ENCODE measurements at regions not wholly inside any gene's neighbourhood (a gene's known extent, or its start where the extent isn't known, plus 50 kb on each side); places are given as distances from the start of the nearest gene placed in this dataset.

DNA sequence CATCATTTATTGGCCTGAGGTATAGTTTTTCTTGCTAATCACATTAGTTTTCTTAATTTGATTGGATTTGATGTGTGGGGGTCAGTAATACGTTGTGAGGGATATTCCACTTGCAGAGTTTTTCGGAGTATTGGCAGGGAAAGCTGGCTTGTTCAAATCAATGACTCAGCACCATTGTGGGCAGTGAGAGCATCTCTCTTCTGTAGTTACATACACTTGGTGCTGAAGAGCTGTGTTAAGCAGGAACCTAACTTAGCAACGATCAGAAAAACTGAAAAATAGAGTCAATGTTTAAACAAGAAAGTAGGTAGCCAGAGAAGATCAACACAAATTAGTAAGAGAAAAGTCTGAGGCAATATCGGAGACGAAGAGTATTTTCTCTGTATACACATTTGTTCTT, 344.6 kb upstream of the EDIL3 start:
- H3K18ac ChIP-seq (ENCODE audit: low read length) = no peak overlapping the region
- no peak overlapping the region for H2BK5ac ChIP-seq (ENCODE audit: low read length)
- H3K9ac ChIP-seq (ENCODE audit: low read depth, low read length, poor library complexity) = no peak overlapping the region
- no peak overlapping the region for H2BK15ac ChIP-seq (ENCODE audit: low read length)
- no peak overlapping the region for H2BK12ac ChIP-seq (ENCODE audit: low read length)
- H2AFZ ChIP-seq (ENCODE audit: low read length) = no peak overlapping the region
- no peak overlapping the region for H3K4ac ChIP-seq (ENCODE audit: low read length)
- H3K27ac ChIP-seq (replicated peaks; ENCODE audit: low read length) = no peak overlapping the region
- no peaks in the 10 kb centered on the region for H3K36me3 ChIP-seq (replicated peaks in 1 of 2; ENCODE audit: control insufficient read depth in 2 of 2, insufficient read depth in 2 of 2, low read length in 2 of 2)
- H3K4me2 ChIP-seq (ENCODE audit: insufficient read depth, low read length, poor library complexity, severe bottlenecking) = no peak overlapping the region
- no peaks in the 10 kb centered on the region for H3K4me1 ChIP-seq (ENCODE audit: control insufficient read depth in 2 of 2, insufficient read depth in 1 of 2, low read depth in 1 of 2, low read length in 2 of 2)
- no peaks in the 10 kb centered on the region for H3K79me1 ChIP-seq (ENCODE audit: low read depth, low read length)
- no CpG with 5 or more reads among the region's 5 CpGs for WGBS, 2 donors (ENCODE audit: extremely low coverage in 2 of 2, insufficient read length in 2 of 2, insufficient replicate concordance in 1 of 2)
- H3K4me3 ChIP-seq (ENCODE audit: low read length in 2 of 2) = no peak overlapping the region
- no peak overlapping the region for H3K23ac ChIP-seq (ENCODE audit: low read depth, low read length, poor library complexity)
- H3K14ac ChIP-seq (ENCODE audit: low read length) = no peak overlapping the region
- H3K27me3 ChIP-seq (ENCODE audit: control insufficient read depth in 3 of 3, insufficient read depth in 3 of 3, low read depth in 1 of 3, low read length in 3 of 3) = no peaks in the 10 kb centered on the region
- H3K9me3 ChIP-seq (replicated peaks in 1 of 2; ENCODE audit: control insufficient read depth in 2 of 2, insufficient read depth in 1 of 2, low read depth in 1 of 2, low read length in 2 of 2) = no peaks in the 10 kb centered on the region
- no peak overlapping the region for H2AK5ac ChIP-seq (ENCODE audit: low read depth, low read length)
- no peak for DNase-seq (ENCODE audit: low spot score)
- H4K8ac ChIP-seq (ENCODE audit: low read depth, low read length) = no peak overlapping the region
- no peak overlapping the region for H4K91ac ChIP-seq (ENCODE audit: low read depth, low read length, poor library complexity)
- H2BK120ac ChIP-seq (ENCODE audit: low read depth, low read length) = no peak overlapping the region

DNA sequence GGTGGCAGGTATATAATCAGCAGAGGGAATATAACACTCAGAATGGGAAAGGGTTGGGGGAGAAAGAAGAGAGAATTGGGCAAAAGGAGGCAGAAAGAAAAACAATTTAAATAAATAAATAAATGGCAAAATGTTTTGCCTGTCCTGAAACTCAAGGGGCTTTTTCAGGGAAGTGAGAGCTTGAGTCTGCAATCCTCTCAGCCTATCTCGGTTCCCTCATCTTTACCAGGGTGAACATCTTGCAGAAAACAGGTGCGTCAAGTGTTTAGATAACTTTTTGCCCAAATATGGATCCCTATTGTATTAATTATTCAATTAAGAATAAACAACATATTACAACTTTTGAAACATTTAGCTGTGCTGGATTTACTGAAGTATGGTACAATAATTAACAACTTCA, 343.0 kb upstream of the EDIL3 start:
- Histone ChIP-seq H2AFZ (ENCODE audit: low read length) (no peak overlapping the region), H3K36me3 (replicated peaks in 1 of 2; ENCODE audit: control insufficient read depth in 2 of 2, insufficient read depth in 2 of 2, low read length in 2 of 2) (no peaks in the 10 kb centered on the region), H2BK120ac (ENCODE audit: low read depth, low read length) (no peak overlapping the region), H3K18ac (ENCODE audit: low read length) (no peak overlapping the region), H3K23ac (ENCODE audit: low read depth, low read length, poor library complexity) (no peak overlapping the region), H2AK5ac (ENCODE audit: low read depth, low read length) (no peak overlapping the region), H3K4me3 (ENCODE audit: low read length in 2 of 2) (no peak overlapping the region), H2BK12ac (ENCODE audit: low read length) (no peak overlapping the region), H3K27ac (replicated peaks; ENCODE audit: low read length) (no peak overlapping the region), H3K4ac (ENCODE audit: low read length) (no peak overlapping the region), H3K27me3 (ENCODE audit: control insufficient read depth in 3 of 3, insufficient read depth in 3 of 3, low read depth in 1 of 3, low read length in 3 of 3) (no peaks in the 10 kb centered on the region), H3K9ac (ENCODE audit: low read depth, low read length, poor library complexity) (no peak overlapping the region), H4K8ac (ENCODE audit: low read depth, low read length) (no peak overlapping the region), H4K91ac (ENCODE audit: low read depth, low read length, poor library complexity) (no peak overlapping the region), H3K9me3 (replicated peaks in 1 of 2; ENCODE audit: control insufficient read depth in 2 of 2, insufficient read depth in 1 of 2, low read depth in 1 of 2, low read length in 2 of 2) (no peaks in the 10 kb centered on the region), H2BK15ac (ENCODE audit: low read length) (no peak overlapping the region), H3K4me2 (ENCODE audit: insufficient read depth, low read length, poor library complexity, severe bottlenecking) (no peak overlapping the region), H2BK5ac (ENCODE audit: low read length) (no peak overlapping the region), H3K79me1 (ENCODE audit: low read depth, low read length) (no peaks in the 10 kb centered on the region), H3K14ac (ENCODE audit: low read length) (no peak overlapping the region), H3K4me1 (ENCODE audit: control insufficient read depth in 2 of 2, insufficient read depth in 1 of 2, low read depth in 1 of 2, low read length in 2 of 2) (no peaks in the 10 kb centered on the region)
- no peak for DNase-seq (ENCODE audit: low spot score)
- WGBS, 2 donors (ENCODE audit: extremely low coverage in 2 of 2, insufficient read length in 2 of 2, insufficient replicate concordance in 1 of 2) = no CpG with 5 or more reads among the region's 2 CpGs

DNA sequence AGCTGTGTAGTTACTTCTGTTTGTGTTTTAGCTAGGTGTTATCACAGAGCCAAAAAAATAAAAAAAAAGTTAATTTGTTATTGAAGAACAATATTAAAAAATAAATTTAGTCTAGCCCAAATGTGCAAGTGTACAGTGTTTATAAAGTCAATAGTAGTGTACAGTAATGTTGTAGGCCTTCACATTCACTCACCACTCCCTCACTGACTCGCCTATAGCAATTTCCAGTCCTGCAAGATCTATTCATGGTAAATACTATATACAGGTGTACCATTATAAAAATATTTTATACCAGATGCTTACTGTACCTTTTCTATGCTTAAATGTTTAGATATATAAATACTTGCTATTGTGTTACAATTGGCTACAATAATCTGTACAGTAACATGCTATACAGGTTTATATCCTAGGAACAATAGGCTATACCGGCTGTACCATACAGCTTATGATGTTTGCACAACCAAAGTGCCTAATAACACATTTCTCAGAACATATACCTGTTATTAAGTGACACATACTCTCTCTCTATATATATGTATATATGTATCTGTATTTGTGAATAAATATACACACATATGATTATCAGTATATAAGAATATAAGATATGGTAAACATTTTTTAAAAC, 341.4 kb upstream of the EDIL3 start:
- no CpG with 5 or more reads among the region's 2 CpGs for WGBS, 2 donors (ENCODE audit: extremely low coverage in 2 of 2, insufficient read length in 2 of 2, insufficient replicate concordance in 1 of 2)

DNA sequence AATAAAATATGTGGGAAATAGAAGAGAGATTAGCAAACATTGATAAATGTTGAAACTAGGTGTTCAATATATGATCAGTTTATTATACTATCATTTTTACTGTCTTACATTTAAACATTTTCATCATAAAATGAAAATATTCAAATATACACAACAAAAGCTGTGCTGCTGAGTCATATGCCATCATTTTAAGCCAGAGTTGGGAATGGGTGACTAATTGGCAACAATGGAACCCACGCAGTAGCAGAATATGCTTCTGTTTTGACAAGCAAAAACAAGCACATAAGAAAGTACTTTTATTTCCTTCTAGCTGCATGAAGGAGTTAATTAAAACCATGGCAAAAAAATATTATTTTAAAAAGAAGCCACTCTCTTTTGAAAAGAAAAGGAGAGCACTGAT, 340.0 kb upstream of the EDIL3 start:
- H3K9me3 ChIP-seq (replicated peaks in 1 of 2; ENCODE audit: control insufficient read depth in 2 of 2, insufficient read depth in 1 of 2, low read depth in 1 of 2, low read length in 2 of 2) = peaks cover 0 to 2% of the 10 kb centered on the region in 2 donors
- H4K91ac ChIP-seq (ENCODE audit: low read depth, low read length, poor library complexity) = no peak overlapping the region
- no peak overlapping the region for H3K18ac ChIP-seq (ENCODE audit: low read length)
- no peak overlapping the region for H3K9ac ChIP-seq (ENCODE audit: low read depth, low read length, poor library complexity)
- no peak overlapping the region for H2AK5ac ChIP-seq (ENCODE audit: low read depth, low read length)
- no peaks in the 10 kb centered on the region for H3K79me1 ChIP-seq (ENCODE audit: low read depth, low read length)
- no peak for DNase-seq (ENCODE audit: low spot score)
- H4K8ac ChIP-seq (ENCODE audit: low read depth, low read length) = no peak overlapping the region
- no peaks in the 10 kb centered on the region for H3K27me3 ChIP-seq (ENCODE audit: control insufficient read depth in 3 of 3, insufficient read depth in 3 of 3, low read depth in 1 of 3, low read length in 3 of 3)
- no peak overlapping the region for H3K27ac ChIP-seq (replicated peaks; ENCODE audit: low read length)
- WGBS, 2 donors (ENCODE audit: extremely low coverage in 2 of 2, insufficient read length in 2 of 2, insufficient replicate concordance in 1 of 2) = no CpG with 5 or more reads among the region's 1 CpG
- H3K36me3 ChIP-seq (replicated peaks in 1 of 2; ENCODE audit: control insufficient read depth in 2 of 2, insufficient read depth in 2 of 2, low read length in 2 of 2) = no peaks in the 10 kb centered on the region
- H3K4ac ChIP-seq (ENCODE audit: low read length) = no peak overlapping the region
- no peak overlapping the region for H2BK5ac ChIP-seq (ENCODE audit: low read length)
- H3K14ac ChIP-seq (ENCODE audit: low read length) = no peak overlapping the region
- H3K23ac ChIP-seq (ENCODE audit: low read depth, low read length, poor library complexity) = no peak overlapping the region
- no peak overlapping the region for H2BK12ac ChIP-seq (ENCODE audit: low read length)
- H2BK120ac ChIP-seq (ENCODE audit: low read depth, low read length) = no peak overlapping the region
- no peak overlapping the region for H3K4me3 ChIP-seq (ENCODE audit: low read length in 2 of 2)
- no peak overlapping the region for H2BK15ac ChIP-seq (ENCODE audit: low read length)
- H2AFZ ChIP-seq (ENCODE audit: low read length) = no peak overlapping the region
- no peaks in the 10 kb centered on the region for H3K4me1 ChIP-seq (ENCODE audit: control insufficient read depth in 2 of 2, insufficient read depth in 1 of 2, low read depth in 1 of 2, low read length in 2 of 2)
- H3K4me2 ChIP-seq (ENCODE audit: insufficient read depth, low read length, poor library complexity, severe bottlenecking) = no peak overlapping the region

More for the DNA sequence above, 341.4 kb upstream of the EDIL3 start:
- H2BK15ac ChIP-seq (ENCODE audit: low read length) = no peak overlapping the region
- H2BK12ac ChIP-seq (ENCODE audit: low read length) = no peak overlapping the region
- no peak overlapping the region for H4K91ac ChIP-seq (ENCODE audit: low read depth, low read length, poor library complexity)
- no peak overlapping the region for H3K18ac ChIP-seq (ENCODE audit: low read length)
- no peak overlapping the region for H4K8ac ChIP-seq (ENCODE audit: low read depth, low read length)
- no peak overlapping the region for H3K4ac ChIP-seq (ENCODE audit: low read length)
- H3K4me1 ChIP-seq (ENCODE audit: control insufficient read depth in 2 of 2, insufficient read depth in 1 of 2, low read depth in 1 of 2, low read length in 2 of 2) = no peaks in the 10 kb centered on the region
- H3K79me1 ChIP-seq (ENCODE audit: low read depth, low read length) = no peaks in the 10 kb centered on the region
- H3K27ac ChIP-seq (replicated peaks; ENCODE audit: low read length) = no peak overlapping the region
- no peaks in the 10 kb centered on the region for H3K36me3 ChIP-seq (replicated peaks in 1 of 2; ENCODE audit: control insufficient read depth in 2 of 2, insufficient read depth in 2 of 2, low read length in 2 of 2)
- H2AK5ac ChIP-seq (ENCODE audit: low read depth, low read length) = no peak overlapping the region
- DNase-seq (ENCODE audit: low spot score) = no peak
- no peak overlapping the region for H2AFZ ChIP-seq (ENCODE audit: low read length)
- no peak overlapping the region for H3K23ac ChIP-seq (ENCODE audit: low read depth, low read length, poor library complexity)
- no peaks in the 10 kb centered on the region for H3K27me3 ChIP-seq (ENCODE audit: control insufficient read depth in 3 of 3, insufficient read depth in 3 of 3, low read depth in 1 of 3, low read length in 3 of 3)
- H2BK120ac ChIP-seq (ENCODE audit: low read depth, low read length) = no peak overlapping the region
- H3K9me3 ChIP-seq (replicated peaks in 1 of 2; ENCODE audit: control insufficient read depth in 2 of 2, insufficient read depth in 1 of 2, low read depth in 1 of 2, low read length in 2 of 2) = no peaks in the 10 kb centered on the region
- no peak overlapping the region for H3K4me2 ChIP-seq (ENCODE audit: insufficient read depth, low read length, poor library complexity, severe bottlenecking)
- no peak overlapping the region for H2BK5ac ChIP-seq (ENCODE audit: low read length)
- no peak overlapping the region for H3K9ac ChIP-seq (ENCODE audit: low read depth, low read length, poor library complexity)
- H3K14ac ChIP-seq (ENCODE audit: low read length) = no peak overlapping the region
- no peak overlapping the region for H3K4me3 ChIP-seq (ENCODE audit: low read length in 2 of 2)
